ENCODE measurements at regions not wholly inside any gene's neighbourhood (a gene's known extent, or its start where the extent isn't known, plus 50 kb on each side); places are given as distances from the start of the nearest gene placed in this dataset.
"Not testable (repeated sequence)": the region's sequence is repeated elsewhere in the genome, so short reads cannot be mapped to it uniquely, and the experiment has no call there.

GRCh38 chr7:34330308-34330707 lies 327.7 kb upstream of the NPSR1 start:
- no peak for DNase-seq (ENCODE audit: low read depth in 2 of 2, low spot score in 1 of 2)

GRCh38 chr7:34331102-34331501 lies 326.9 kb upstream of the NPSR1 start:
- DNase-seq (ENCODE audit: low read depth in 2 of 2, low spot score in 1 of 2), result no peak

- DNase-seq (ENCODE audit: low read depth in 2 of 2, low spot score in 1 of 2), result no peak
Observed at GRCh38 chr7:34332006-34332405, 326.0 kb upstream of the NPSR1 start.

- no peak for DNase-seq (ENCODE audit: low read depth in 2 of 2, low spot score in 1 of 2)
Observed at GRCh38 chr7:34333184-34333583, 324.8 kb upstream of the NPSR1 start.

GRCh38 chr7:34333925-34334324 lies 324.1 kb upstream of the NPSR1 start:
- DNase-seq (ENCODE audit: low read depth in 2 of 2, low spot score in 1 of 2), result no peak

GRCh38 chr7:34337163-34337562 lies 320.9 kb upstream of the NPSR1 start:
- DNase-seq (ENCODE audit: low read depth in 2 of 2, low spot score in 1 of 2), result no peak

- DNase-seq (ENCODE audit: low read depth in 2 of 2, low spot score in 1 of 2), result no peak
Observed at GRCh38 chr7:34338961-34339526, 319.0 kb upstream of the NPSR1 start.

- no peak for DNase-seq (ENCODE audit: low read depth in 2 of 2, low spot score in 1 of 2)
Observed at GRCh38 chr7:34341326-34341725, 316.7 kb upstream of the NPSR1 start.

GRCh38 chr7:34342387-34342786 lies 315.6 kb upstream of the NPSR1 start:
- DNase-seq (ENCODE audit: low read depth in 2 of 2, low spot score in 1 of 2), result no peak

GRCh38 chr7:34343667-34344066 lies 314.4 kb upstream of the NPSR1 start:
- no peak for DNase-seq (ENCODE audit: low read depth in 2 of 2, low spot score in 1 of 2)

GRCh38 chr7:34354011-34354410 lies 304.0 kb upstream of the NPSR1 start:
- DNase-seq (ENCODE audit: low read depth in 2 of 2, low spot score in 1 of 2), result no peak

- no peak for DNase-seq (ENCODE audit: low read depth in 2 of 2, low spot score in 1 of 2)
Observed at GRCh38 chr7:34354899-34355298, 303.1 kb upstream of the NPSR1 start.

- no peak for DNase-seq (ENCODE audit: low read depth in 2 of 2, low spot score in 1 of 2)
Observed at GRCh38 chr7:34357068-34357467, 300.9 kb upstream of the NPSR1 start.

GRCh38 chr7:34357946-34358345 lies 300.1 kb upstream of the NPSR1 start:
- no peak for DNase-seq (ENCODE audit: low read depth in 2 of 2, low spot score in 1 of 2)

GRCh38 chr7:34358578-34358977 lies 299.4 kb upstream of the NPSR1 start:
- DNase-seq (ENCODE audit: low read depth in 2 of 2, low spot score in 1 of 2), result not testable (repeated sequence)

GRCh38 chr7:34361663-34362250 lies 296.3 kb upstream of the NPSR1 start:
- DNase-seq (ENCODE audit: low read depth in 2 of 2, low spot score in 1 of 2), result no peak

- DNase-seq (ENCODE audit: low read depth in 2 of 2, low spot score in 1 of 2), result no peak
Observed at GRCh38 chr7:34362621-34363020, 295.4 kb upstream of the NPSR1 start.

- no peak for DNase-seq (ENCODE audit: low read depth in 2 of 2, low spot score in 1 of 2)
Observed at GRCh38 chr7:34364130-34364529, 293.9 kb upstream of the NPSR1 start.

GRCh38 chr7:34365011-34365410 lies 293.0 kb upstream of the NPSR1 start:
- DNase-seq (ENCODE audit: low read depth in 2 of 2, low spot score in 1 of 2), result no peak

GRCh38 chr7:34365611-34366010 lies 292.4 kb upstream of the NPSR1 start:
- no peak for DNase-seq (ENCODE audit: low read depth in 2 of 2, low spot score in 1 of 2)

GRCh38 chr7:34371922-34372321 lies 286.1 kb upstream of the NPSR1 start:
- no peak for DNase-seq (ENCODE audit: low read depth in 2 of 2, low spot score in 1 of 2)

GRCh38 chr7:34373940-34374339 lies 284.1 kb upstream of the NPSR1 start:
- no peak for DNase-seq (ENCODE audit: low read depth in 2 of 2, low spot score in 1 of 2)

GRCh38 chr7:34382166-34382893 lies 275.7 kb upstream of the NPSR1 start:
- DNase-seq (ENCODE audit: low read depth in 2 of 2, low spot score in 1 of 2), result no peak

All from stimulated activated CD8-positive, alpha-beta memory T cell treated with anti-CD3 and anti-CD28 coated beads, Interleukin-4, amount 100 ng/mL, for 1 hour (primary cell).